HG03460 (cell line): ENCODE measurements at regions not wholly inside any gene's neighbourhood (a gene's known extent, or its start where the extent isn't known, plus 50 kb on each side); places are given as distances from the start of the nearest gene placed in this dataset.
"Not testable (repeated sequence)": the region's sequence is repeated elsewhere in the genome, so short reads cannot be mapped to it uniquely, and the experiment has no call there.

Experiments used
- ATAC-seq: cut with Tn5 transposase; IDR thresholded peaks from one replicate; pipeline ENCODE4 v1.9.1; 2021; ENCODE audit not compliant: unreplicated experiment

- ATAC-seq: not testable (repeated sequence)
Observed at GRCh38 chr6:66258731-66259487, 551.9 kb upstream of the EYS start.

- ATAC-seq: no peak
Observed at GRCh38 chr6:66245231-66245630, 538.2 kb upstream of the EYS start.

GRCh38 chr6:66238851-66239250 is 531.8 kb upstream of the EYS start:
- ATAC-seq: no peak

GRCh38 chr6:66232890-66233289 is 525.9 kb upstream of the EYS start:
- no peak for ATAC-seq

- ATAC-seq: no peak
Observed at GRCh38 chr6:66230591-66230990, 523.6 kb upstream of the EYS start.

GRCh38 chr6:66226109-66226508 is 519.1 kb upstream of the EYS start:
- ATAC-seq: no peak

GRCh38 chr6:66210964-66211363 is 503.9 kb upstream of the EYS start:
- ATAC-seq: no peak

GRCh38 chr6:66200390-66200789 is 493.4 kb upstream of the EYS start:
- ATAC-seq: no peak

- ATAC-seq: no peak
Observed at GRCh38 chr6:66199171-66199570, 492.1 kb upstream of the EYS start.

GRCh38 chr6:66198062-66198624 is 491.1 kb upstream of the EYS start:
- ATAC-seq: no peak

GRCh38 chr6:66190858-66191257 is 483.8 kb upstream of the EYS start:
- no peak for ATAC-seq

GRCh38 chr6:66189915-66190314 is 482.9 kb upstream of the EYS start:
- no peak for ATAC-seq

- no peak for ATAC-seq
Observed at GRCh38 chr6:66186756-66187155, 479.7 kb upstream of the EYS start.

GRCh38 chr6:66184091-66184490 is 477.1 kb upstream of the EYS start:
- no peak for ATAC-seq

GRCh38 chr6:66179361-66179760 is 472.3 kb upstream of the EYS start:
- ATAC-seq: no peak

- no peak for ATAC-seq
Observed at GRCh38 chr6:66173587-66173986, 466.6 kb upstream of the EYS start.

GRCh38 chr6:66166713-66167112 is 459.7 kb upstream of the EYS start:
- ATAC-seq: not testable (repeated sequence)

- no peak for ATAC-seq
Observed at GRCh38 chr6:66161546-66162108, 454.6 kb upstream of the EYS start.

- ATAC-seq: no peak
Observed at GRCh38 chr6:66159937-66160336, 452.9 kb upstream of the EYS start.

- ATAC-seq: no peak
Observed at GRCh38 chr6:66153247-66153646, 446.2 kb upstream of the EYS start.

- no peak for ATAC-seq
Observed at GRCh38 chr6:66149132-66149531, 442.1 kb upstream of the EYS start.

GRCh38 chr6:66145867-66146266 is 438.8 kb upstream of the EYS start:
- no peak for ATAC-seq

GRCh38 chr6:66134021-66134420 is 427.0 kb upstream of the EYS start:
- no peak for ATAC-seq
